SJSA1 (cell line): ENCODE measurements at regions not wholly inside any gene's neighbourhood (a gene's known extent, or its start where the extent isn't known, plus 50 kb on each side); places are given as distances from the start of the nearest gene placed in this dataset.

Experiments
- DNase-seq, 2 experiments: peaks; one replicate each; pipeline ENCODE4 v3.0.0-alpha.2; 2015 to 2020; ENCODE audit warnings: low spot score in 2 of 2, low read depth in 1 of 2
- H3K27ac ChIP-seq: fragments of 250-450 bp; sonication (Bioruptor Pico); 2 replicates; pipeline ENCODE4 v1.5.1; 2020; ENCODE audit warnings: mild to moderate bottlenecking, moderate library complexity
- H3K27me3 ChIP-seq: fragments of 250-450 bp; sonication (Bioruptor Pico); replicated peaks from 2 replicates; pipeline ENCODE4 v1.5.1; 2020; ENCODE audit warnings: mild to moderate bottlenecking, moderate library complexity
- H3K36me3 ChIP-seq: fragments of 250-450 bp; sonication (Bioruptor Pico); 2 replicates; pipeline ENCODE4 v1.5.1; 2020; ENCODE audit warnings: mild to moderate bottlenecking
- H3K4me1 ChIP-seq: fragments of 250-450 bp; sonication (Bioruptor Pico); replicated peaks from 2 replicates; pipeline ENCODE4 v1.6.1; 2021; ENCODE audit warnings: mild to moderate bottlenecking
- H3K4me3 ChIP-seq: fragments of 250-450 bp; sonication (Bioruptor Pico); 2 replicates; pipeline ENCODE4 v1.5.1; 2020; ENCODE audit warnings: mild to moderate bottlenecking
- H3K9me3 ChIP-seq: fragments of 250-450 bp; sonication (Bioruptor Pico); replicated peaks from 2 replicates; pipeline ENCODE4 v1.5.1; 2020; ENCODE audit warnings: mild to moderate bottlenecking

DNA sequence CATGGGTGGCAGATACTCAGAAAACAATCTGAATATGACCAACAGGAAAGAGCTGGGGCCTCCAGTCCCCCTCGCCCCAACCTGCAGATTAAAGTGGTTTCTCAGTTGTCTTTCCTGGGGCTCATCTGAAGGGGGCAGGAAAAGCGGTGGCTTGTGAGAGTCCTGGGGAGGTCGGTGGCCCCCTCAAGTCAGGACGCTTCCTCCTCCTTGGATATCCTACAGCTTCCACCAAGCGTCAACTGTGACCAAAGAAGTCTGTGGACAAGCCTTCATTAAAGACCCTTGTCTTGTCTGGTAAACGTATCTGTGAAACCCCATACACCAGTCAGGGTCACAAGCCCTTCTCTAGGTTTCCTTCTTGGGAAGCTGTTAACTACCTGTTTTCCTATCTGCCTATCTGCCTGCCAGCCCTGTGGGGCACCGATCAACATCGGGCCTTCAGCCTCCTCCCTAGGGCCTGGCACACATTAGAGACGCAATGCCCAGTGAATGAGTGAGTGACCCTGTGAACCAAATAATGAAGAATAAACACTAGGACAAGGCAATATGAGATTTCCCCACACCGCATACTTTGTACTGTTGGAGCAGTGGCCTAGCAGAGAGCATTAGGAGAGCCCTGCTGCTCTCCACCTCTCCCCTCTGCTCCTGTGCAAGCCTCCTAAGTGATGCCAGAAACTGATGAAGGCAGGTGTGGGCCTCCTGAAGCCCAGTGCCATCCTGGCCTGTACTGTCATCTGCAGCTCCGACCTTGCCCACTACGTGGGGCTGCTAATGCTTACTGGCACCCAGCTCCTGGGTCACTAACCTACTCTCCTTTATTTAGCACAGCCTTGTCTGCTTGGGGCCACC, 1317.8 kb downstream of the UQCRFS1 start:
- Histone ChIP-seq H3K4me3 (no peak overlapping the region), H3K9me3 (no peaks in the 10 kb centered on the region), H3K4me1 (no peaks in the 10 kb centered on the region), H3K27ac (no peak overlapping the region), H3K27me3 (no peaks in the 10 kb centered on the region), H3K36me3 (no peaks in the 10 kb centered on the region)
- DNase-seq = no peak

DNA sequence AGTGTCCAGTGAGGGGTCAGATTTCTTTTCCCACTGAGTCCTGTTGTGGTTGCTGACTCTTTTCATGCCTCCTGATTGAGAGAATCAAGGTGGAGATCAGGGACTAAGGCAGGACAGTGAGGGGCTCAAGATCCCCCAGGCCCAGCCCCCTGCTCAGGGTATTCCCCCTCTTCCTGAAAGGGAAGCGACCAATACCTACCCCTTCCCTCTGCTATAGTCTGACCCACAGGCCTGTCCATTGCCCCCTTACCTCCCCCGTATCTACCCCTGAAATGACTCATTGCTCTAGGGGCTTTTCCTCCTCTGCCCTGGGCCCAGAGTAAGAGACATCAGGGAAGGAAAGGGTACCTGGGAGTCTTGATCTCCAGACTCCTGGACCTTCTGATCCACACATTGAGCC, 1320.5 kb downstream of the UQCRFS1 start:
- no peaks in the 10 kb centered on the region for H3K27me3 ChIP-seq
- H3K9me3 ChIP-seq = no peaks in the 10 kb centered on the region
- no peaks in the 10 kb centered on the region for H3K4me1 ChIP-seq
- H3K36me3 ChIP-seq = no peaks in the 10 kb centered on the region
- H3K27ac ChIP-seq = no peak overlapping the region
- no peak for DNase-seq
- H3K4me3 ChIP-seq = no peak overlapping the region

DNA sequence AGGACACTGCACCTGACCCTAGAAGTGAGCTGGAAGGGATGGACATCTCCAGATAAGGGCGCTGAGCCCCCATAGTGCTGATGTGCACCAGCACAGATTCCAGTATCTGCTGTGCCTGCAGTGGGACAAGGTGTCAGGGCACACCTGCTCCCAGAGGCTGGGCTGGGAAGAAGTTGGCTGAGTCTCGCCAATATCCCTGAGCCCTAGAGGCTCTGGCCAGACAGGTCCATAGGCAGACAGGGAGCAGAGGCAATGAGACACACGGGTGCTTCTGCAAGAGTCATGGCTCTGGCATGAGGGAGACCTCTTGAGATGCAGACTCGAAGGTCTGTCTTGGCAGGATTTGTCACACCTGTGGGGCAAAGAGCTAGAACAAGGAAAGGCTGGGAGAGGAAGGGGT, 1321.5 kb downstream of the UQCRFS1 start:
- no peaks in the 10 kb centered on the region for H3K9me3 ChIP-seq

DNA sequence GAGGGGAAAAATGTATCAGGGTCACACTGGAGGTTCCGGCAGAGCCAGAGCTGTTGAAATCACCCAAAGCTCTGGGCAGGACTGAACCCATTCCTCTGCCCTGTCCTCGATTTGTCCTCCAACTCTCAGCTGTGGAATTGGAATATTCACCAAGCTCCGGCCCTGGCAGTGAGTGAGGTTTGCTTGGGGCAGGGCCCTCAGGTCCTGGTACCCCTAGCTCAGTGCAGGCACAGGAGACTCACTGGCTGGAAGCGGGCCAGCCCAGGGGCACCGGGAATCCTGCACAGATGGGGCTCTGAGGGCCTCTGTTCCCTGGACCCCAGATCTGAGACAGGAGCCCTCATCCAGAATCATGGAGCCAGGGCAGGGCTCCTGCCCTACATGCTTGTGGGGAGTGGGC, 1322.3 kb downstream of the UQCRFS1 start:
- Histone ChIP-seq H3K9me3 (no peaks in the 10 kb centered on the region), H3K4me3 (no peak overlapping the region), H3K4me1 (no peaks in the 10 kb centered on the region), H3K36me3 (no peaks in the 10 kb centered on the region), H3K27ac (no peak overlapping the region), H3K27me3 (no peaks in the 10 kb centered on the region)
- DNase-seq = no peak

More for the DNA sequence above, 1321.5 kb downstream of the UQCRFS1 start:
- H3K4me3 ChIP-seq = no peak overlapping the region
- H3K4me1 ChIP-seq = no peaks in the 10 kb centered on the region
- no peak overlapping the region for H3K27ac ChIP-seq
- H3K27me3 ChIP-seq = no peaks in the 10 kb centered on the region
- no peaks in the 10 kb centered on the region for H3K36me3 ChIP-seq
- no peak for DNase-seq

DNA sequence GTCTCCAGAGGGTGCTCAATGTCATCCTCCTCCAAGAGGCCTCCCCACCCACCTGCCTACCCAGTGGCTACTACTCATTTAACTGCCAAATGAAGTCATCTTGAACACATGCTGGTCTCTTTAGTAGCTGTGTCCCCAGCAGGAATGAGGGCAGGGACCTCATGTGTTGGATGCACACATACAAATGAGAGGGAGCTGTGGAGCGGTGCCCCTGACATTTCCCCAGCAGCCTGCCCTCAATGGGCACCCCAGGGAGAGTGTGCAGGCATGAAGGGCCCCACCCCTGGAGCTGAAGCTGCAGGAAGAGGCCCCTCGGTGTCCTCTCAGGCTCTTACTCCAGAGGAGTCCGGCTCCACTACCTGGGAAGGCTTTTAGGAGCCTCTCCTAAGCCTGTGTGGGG, 1322.7 kb downstream of the UQCRFS1 start:
- H3K27me3 ChIP-seq = no peaks in the 10 kb centered on the region
- no peaks in the 10 kb centered on the region for H3K9me3 ChIP-seq
- H3K4me3 ChIP-seq = no peak overlapping the region
- no peak overlapping the region for H3K27ac ChIP-seq
- H3K4me1 ChIP-seq = no peaks in the 10 kb centered on the region
- no peaks in the 10 kb centered on the region for H3K36me3 ChIP-seq
- DNase-seq = no peak

DNA sequence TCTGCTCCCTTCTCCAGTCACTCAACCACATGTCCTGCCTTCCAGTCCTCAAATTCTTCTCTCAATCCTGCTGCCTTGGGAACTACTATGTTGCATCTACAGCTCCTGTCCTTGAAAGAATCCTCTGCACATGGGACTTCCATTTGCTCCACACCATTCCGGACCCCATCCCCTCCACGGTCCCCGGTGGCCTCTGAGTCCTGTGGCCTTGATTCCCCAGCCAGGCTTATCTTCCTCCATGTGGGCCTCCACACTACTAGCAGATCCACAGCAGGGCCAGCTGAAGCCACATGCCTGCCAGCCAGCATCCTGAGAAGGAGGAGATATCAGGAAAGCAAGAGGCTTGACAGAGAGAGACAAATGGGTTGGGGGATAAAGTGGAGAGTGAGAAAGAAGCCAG, 1323.8 kb downstream of the UQCRFS1 start:
- Histone ChIP-seq H3K4me1 (no peaks in the 10 kb centered on the region), H3K27ac (no peak overlapping the region), H3K4me3 (no peak overlapping the region), H3K9me3 (no peaks in the 10 kb centered on the region), H3K36me3 (no peaks in the 10 kb centered on the region), H3K27me3 (no peaks in the 10 kb centered on the region)
- no peak for DNase-seq

DNA sequence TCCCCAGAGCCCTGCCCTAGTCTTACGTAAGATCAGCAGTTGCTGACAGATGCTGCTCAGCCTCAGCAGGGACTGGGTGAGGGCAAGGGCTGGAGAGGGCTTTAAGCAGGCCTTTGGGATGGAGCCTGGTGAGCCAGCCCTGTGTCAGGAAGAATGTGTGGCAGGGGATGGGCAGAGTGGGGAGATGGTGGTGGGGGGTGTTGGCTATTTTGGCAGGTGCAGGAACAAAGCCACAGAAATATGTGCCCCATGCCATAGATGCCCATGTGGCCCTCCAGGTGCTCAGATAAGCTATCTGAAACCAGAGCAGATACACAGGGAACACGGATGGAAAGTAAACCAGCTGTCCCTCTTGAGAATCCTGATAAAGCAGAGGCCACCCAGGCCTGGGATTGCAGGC, 1325.0 kb downstream of the UQCRFS1 start:
- Histone ChIP-seq H3K27me3 (no peaks in the 10 kb centered on the region), H3K4me1 (no peaks in the 10 kb centered on the region), H3K4me3 (no peak overlapping the region), H3K36me3 (no peaks in the 10 kb centered on the region), H3K9me3 (no peaks in the 10 kb centered on the region), H3K27ac (no peak overlapping the region)
- no peak for DNase-seq

DNA sequence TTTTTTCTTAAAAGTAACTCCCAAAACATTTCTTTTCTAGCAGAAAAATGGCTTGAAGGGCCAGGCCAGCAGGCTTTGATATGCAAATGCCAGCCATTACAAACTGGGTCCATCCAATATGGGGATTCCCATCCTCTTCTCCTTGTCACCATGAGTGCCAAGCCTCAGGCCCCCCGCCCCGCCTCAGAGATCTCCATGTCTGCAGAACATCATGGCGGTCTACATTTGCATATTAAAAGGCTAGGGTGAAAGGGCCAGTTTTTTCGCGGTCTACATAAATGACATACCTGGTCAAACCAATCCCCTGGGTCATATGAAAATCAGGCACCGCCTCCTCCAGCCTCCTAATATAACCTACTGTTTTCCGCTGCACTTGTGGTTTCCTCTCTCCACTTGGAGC, 1327.6 kb downstream of the UQCRFS1 start:
- H3K36me3 ChIP-seq = no peaks in the 10 kb centered on the region

DNA sequence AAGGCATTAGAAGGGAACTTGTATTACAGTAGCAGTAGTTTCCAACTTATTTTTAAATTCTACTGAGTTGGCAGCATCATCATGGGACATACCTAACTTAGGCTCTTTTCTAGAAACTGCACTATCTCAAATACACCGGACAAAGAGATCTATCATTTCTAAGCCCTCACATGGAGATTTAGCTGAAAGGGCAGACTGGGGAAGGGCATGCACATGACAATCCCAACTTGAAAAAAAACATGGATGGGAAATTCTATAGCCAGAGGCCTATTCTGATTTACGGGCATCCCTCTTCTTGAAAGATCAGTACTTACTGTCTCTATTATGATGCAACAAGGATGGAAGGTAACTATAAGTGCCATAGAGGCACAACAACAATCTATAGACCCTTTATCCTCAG, 1328.6 kb downstream of the UQCRFS1 start:
- H3K9me3 ChIP-seq = no peaks in the 10 kb centered on the region
- no peaks in the 10 kb centered on the region for H3K4me1 ChIP-seq
- no peaks in the 10 kb centered on the region for H3K36me3 ChIP-seq
- H3K27me3 ChIP-seq = no peaks in the 10 kb centered on the region
- H3K27ac ChIP-seq = no peak overlapping the region
- no peak for DNase-seq
- H3K4me3 ChIP-seq = no peak overlapping the region

More for the DNA sequence above, 1327.6 kb downstream of the UQCRFS1 start:
- no peaks in the 10 kb centered on the region for H3K9me3 ChIP-seq
- no peaks in the 10 kb centered on the region for H3K4me1 ChIP-seq
- no peak overlapping the region for H3K4me3 ChIP-seq
- H3K27ac ChIP-seq = no peak overlapping the region
- H3K27me3 ChIP-seq = no peaks in the 10 kb centered on the region
- DNase-seq = no peak

DNA sequence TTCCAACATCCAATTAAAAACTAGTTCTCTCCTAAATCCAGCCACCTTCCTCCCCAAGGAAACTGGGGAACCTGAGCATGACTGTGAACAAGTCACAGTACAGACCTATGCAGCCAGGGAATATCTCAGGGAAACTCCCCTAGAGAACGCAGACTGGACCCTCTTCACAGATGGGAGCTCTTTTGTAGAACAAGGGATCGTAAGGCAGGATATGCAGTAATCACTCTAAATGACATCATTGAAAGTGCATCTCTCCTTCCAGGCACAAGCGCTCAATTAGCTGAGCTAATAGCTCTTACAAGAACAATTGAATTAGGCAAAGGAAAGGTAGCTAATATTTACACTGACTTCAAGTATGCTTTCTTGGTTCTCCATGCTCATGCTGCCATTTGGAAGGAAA, 1331.7 kb downstream of the UQCRFS1 start:
- Histone ChIP-seq H3K4me1 (no peaks in the 10 kb centered on the region), H3K9me3 (no peaks in the 10 kb centered on the region), H3K27me3 (no peaks in the 10 kb centered on the region), H3K4me3 (no peak overlapping the region), H3K36me3 (no peaks in the 10 kb centered on the region), H3K27ac (no peak overlapping the region)
- DNase-seq = no peak

DNA sequence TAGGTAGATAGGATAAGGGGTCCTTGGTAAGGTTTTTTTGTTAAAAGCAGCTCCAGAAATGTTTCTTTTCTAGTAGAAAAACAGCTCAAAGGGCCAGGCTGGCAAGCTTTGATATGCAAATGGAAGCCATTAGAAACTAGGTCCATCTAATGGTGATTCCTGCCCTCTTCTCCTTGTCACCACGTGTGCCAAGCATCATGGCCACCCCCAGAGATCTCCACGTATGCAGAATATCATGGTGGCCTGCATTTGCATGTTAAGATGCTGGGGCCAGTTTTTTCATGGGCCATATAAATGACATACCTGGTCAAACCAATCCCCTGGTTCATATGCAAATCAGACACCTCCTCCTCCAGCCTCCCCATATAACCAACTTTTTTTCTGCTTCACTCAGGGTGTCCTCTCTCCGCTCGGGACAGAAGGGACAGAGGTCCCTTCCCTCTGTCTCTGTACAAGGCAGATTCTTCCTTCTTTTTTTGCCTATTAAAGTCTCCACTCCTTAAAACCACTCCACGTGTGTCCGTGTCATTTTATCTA, 1335.9 kb downstream of the UQCRFS1 start:
- no peaks in the 10 kb centered on the region for H3K27me3 ChIP-seq
- peaks cover 6% of the 10 kb centered on the region; the same call in 1 of the 2 replicates for H3K9me3 ChIP-seq
- DNase-seq = no peak
- no peaks in the 10 kb centered on the region for H3K4me1 ChIP-seq
- no peak overlapping the region for H3K27ac ChIP-seq
- H3K4me3 ChIP-seq = no peak overlapping the region
- H3K36me3 ChIP-seq = no peaks in the 10 kb centered on the region

DNA sequence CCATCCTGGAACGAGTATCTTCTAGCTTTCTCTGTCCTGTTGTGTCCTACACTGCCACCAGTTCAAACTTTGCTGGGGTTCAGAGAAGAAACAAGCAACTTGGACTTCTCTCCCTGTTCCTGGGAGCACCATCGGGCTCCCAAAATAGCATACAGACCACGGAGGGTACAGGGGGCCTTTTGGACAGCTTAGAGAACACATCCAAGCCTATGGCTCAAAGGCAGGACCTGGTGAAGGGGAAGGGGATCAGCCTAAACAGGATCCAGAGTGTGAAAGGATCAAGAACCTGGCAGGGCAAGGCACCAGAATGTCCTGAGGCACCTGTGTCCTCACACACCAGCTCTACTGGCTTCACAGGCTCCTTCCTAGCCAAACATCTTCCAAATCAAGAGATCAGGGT, 1336.5 kb downstream of the UQCRFS1 start:
- no peak overlapping the region for H3K4me3 ChIP-seq
- H3K36me3 ChIP-seq = no peaks in the 10 kb centered on the region
- peaks cover 6% of the 10 kb centered on the region; the same call in 1 of the 2 replicates for H3K9me3 ChIP-seq
- no peaks in the 10 kb centered on the region for H3K4me1 ChIP-seq
- DNase-seq = no peak
- no peaks in the 10 kb centered on the region for H3K27me3 ChIP-seq
- H3K27ac ChIP-seq = no peak overlapping the region

DNA sequence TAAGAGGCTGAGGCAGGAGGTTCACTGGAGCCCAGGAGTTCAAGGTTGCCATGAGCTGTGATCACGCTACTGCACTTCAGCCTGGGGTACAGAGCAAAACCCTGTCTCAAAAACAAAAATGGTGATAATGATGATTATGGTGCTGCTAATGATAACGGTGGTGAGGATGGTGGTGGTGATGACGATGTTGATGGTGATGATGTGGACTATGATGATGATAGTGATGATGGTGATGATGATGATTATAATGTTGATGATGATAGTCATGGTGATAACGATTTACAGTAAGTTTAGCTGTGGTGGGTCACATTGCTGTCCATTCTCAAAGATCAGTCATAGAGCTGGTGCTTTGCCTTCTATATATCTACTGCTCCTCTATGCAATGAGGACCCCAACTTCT, 1340.6 kb downstream of the UQCRFS1 start:
- no peak for DNase-seq
- peaks cover 6% of the 10 kb centered on the region; the same call in 1 of the 2 replicates for H3K9me3 ChIP-seq
- no peaks in the 10 kb centered on the region for H3K4me1 ChIP-seq
- H3K36me3 ChIP-seq = no peaks in the 10 kb centered on the region
- no peak overlapping the region for H3K4me3 ChIP-seq
- H3K27me3 ChIP-seq = no peaks in the 10 kb centered on the region
- H3K27ac ChIP-seq = no peak overlapping the region

DNA sequence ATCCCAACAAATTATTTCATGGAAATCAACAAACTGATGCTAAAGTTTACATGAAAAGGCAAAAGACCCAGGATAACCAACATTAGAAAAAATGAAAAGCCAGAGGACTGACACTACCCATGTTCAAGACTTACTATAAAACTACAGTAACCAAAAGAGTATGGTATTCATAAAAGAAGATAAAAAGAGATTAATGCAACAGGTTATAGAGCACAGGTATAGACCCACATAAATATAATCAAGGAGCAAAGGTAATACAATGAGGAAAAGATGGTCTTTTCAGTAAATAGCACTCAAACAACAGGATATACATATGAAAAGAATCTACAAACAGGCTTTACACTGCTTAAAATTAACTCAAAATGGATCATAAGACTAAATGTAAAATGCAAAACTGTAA, 1342.7 kb downstream of the UQCRFS1 start:
- no peak overlapping the region for H3K4me3 ChIP-seq
- H3K4me1 ChIP-seq = no peaks in the 10 kb centered on the region
- peaks cover 6% of the 10 kb centered on the region; the same call in 1 of the 2 replicates for H3K9me3 ChIP-seq
- no peaks in the 10 kb centered on the region for H3K27me3 ChIP-seq
- no peak overlapping the region for H3K27ac ChIP-seq
- DNase-seq = no peak
- no peaks in the 10 kb centered on the region for H3K36me3 ChIP-seq
